SK-N-SH (cell line): ENCODE measurements at regions not wholly inside any gene's neighbourhood (a gene's known extent, or its start where the extent isn't known, plus 50 kb on each side); places are given as distances from the start of the nearest gene placed in this dataset.

Experiments used
- CHD2 ChIP-seq: fragments of 150-350 bp; IDR thresholded peaks from 2 replicates; pipeline ENCODE4 v1.6.1; 2018; ENCODE audit warnings: low read length; ENCODE audit not compliant: partially characterized antibody
- FOXM1 ChIP-seq: IDR thresholded peaks from 2 replicates; pipeline ENCODE4 v1.4.0; 2012; ENCODE audit warnings: low read depth, mild to moderate bottlenecking
- GABPA ChIP-seq: IDR thresholded peaks from 2 replicates; pipeline ENCODE4 v1.4.0; 2012; ENCODE audit warnings: low read depth, mild to moderate bottlenecking
- MXI1 ChIP-seq: IDR thresholded peaks from 2 replicates; pipeline ENCODE4 v1.6.1; 2012; ENCODE audit warnings: mild to moderate bottlenecking, low read depth, low read length, improper control_type of control experiment
- NRF1 ChIP-seq: IDR thresholded peaks from 2 replicates; pipeline ENCODE4 v1.6.1; 2012; ENCODE audit warnings: low read depth, mild to moderate bottlenecking, low read length
- PBX3 ChIP-seq: IDR thresholded peaks from 2 replicates; pipeline ENCODE4; 2012
- POLR2AphosphoS5 ChIP-seq: IDR thresholded peaks from 2 replicates; pipeline ENCODE4 v1.6.1; 2012; ENCODE audit warnings: low read depth, low read length
- RAD21 ChIP-seq: IDR thresholded peaks from 2 replicates; pipeline ENCODE4 v1.6.1; 2012; ENCODE audit warnings: mild to moderate bottlenecking, low read length
- RCOR1 ChIP-seq: fragments of 150-350 bp; IDR thresholded peaks from 2 replicates; pipeline ENCODE4 v1.6.1; 2017; ENCODE audit warnings: antibody characterized with exemption, low read length
- RXRA ChIP-seq: IDR thresholded peaks from 2 replicates; pipeline ENCODE4 v1.4.0; 2012; ENCODE audit warnings: low read depth, mild to moderate bottlenecking, borderline replicate concordance
- TF ChIP-seq, protein P1 (sequence below): IDR thresholded peaks from 2 replicates; pipeline ENCODE4 v1.6.1; 2012; ENCODE audit warnings: mild to moderate bottlenecking, low read depth, low read length, moderate library complexity
- TF ChIP-seq, protein P2 (sequence below): fragments of 200-600 bp; sonication (generic); IDR thresholded peaks from 2 replicates; pipeline ENCODE4 v1.6.1; 2017; ENCODE audit warnings: antibody characterized with exemption, mild to moderate bottlenecking, moderate library complexity
- TF ChIP-seq, protein P3 (sequence below): fragments of 150-350 bp; IDR thresholded peaks from 2 replicates; pipeline ENCODE4 v1.6.1; 2016; ENCODE audit warnings: mild to moderate bottlenecking, low read depth, low read length

- TF ChIP-seq POLR2AphosphoS5 (no peak), MXI1 (no peak), FOXM1 (no peak), GABPA (no peak), RAD21 (no peak), NRF1 (no peak), PBX3 (no peak), CHD2 (no peak), RCOR1 (no peak), RXRA (no peak)
- TF ChIP-seq, protein P1, sequence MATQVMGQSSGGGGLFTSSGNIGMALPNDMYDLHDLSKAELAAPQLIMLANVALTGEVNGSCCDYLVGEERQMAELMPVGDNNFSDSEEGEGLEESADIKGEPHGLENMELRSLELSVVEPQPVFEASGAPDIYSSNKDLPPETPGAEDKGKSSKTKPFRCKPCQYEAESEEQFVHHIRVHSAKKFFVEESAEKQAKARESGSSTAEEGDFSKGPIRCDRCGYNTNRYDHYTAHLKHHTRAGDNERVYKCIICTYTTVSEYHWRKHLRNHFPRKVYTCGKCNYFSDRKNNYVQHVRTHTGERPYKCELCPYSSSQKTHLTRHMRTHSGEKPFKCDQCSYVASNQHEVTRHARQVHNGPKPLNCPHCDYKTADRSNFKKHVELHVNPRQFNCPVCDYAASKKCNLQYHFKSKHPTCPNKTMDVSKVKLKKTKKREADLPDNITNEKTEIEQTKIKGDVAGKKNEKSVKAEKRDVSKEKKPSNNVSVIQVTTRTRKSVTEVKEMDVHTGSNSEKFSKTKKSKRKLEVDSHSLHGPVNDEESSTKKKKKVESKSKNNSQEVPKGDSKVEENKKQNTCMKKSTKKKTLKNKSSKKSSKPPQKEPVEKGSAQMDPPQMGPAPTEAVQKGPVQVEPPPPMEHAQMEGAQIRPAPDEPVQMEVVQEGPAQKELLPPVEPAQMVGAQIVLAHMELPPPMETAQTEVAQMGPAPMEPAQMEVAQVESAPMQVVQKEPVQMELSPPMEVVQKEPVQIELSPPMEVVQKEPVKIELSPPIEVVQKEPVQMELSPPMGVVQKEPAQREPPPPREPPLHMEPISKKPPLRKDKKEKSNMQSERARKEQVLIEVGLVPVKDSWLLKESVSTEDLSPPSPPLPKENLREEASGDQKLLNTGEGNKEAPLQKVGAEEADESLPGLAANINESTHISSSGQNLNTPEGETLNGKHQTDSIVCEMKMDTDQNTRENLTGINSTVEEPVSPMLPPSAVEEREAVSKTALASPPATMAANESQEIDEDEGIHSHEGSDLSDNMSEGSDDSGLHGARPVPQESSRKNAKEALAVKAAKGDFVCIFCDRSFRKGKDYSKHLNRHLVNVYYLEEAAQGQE = no peak
- TF ChIP-seq, protein P2, sequence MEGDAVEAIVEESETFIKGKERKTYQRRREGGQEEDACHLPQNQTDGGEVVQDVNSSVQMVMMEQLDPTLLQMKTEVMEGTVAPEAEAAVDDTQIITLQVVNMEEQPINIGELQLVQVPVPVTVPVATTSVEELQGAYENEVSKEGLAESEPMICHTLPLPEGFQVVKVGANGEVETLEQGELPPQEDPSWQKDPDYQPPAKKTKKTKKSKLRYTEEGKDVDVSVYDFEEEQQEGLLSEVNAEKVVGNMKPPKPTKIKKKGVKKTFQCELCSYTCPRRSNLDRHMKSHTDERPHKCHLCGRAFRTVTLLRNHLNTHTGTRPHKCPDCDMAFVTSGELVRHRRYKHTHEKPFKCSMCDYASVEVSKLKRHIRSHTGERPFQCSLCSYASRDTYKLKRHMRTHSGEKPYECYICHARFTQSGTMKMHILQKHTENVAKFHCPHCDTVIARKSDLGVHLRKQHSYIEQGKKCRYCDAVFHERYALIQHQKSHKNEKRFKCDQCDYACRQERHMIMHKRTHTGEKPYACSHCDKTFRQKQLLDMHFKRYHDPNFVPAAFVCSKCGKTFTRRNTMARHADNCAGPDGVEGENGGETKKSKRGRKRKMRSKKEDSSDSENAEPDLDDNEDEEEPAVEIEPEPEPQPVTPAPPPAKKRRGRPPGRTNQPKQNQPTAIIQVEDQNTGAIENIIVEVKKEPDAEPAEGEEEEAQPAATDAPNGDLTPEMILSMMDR = no peak
- TF ChIP-seq, protein P3, sequence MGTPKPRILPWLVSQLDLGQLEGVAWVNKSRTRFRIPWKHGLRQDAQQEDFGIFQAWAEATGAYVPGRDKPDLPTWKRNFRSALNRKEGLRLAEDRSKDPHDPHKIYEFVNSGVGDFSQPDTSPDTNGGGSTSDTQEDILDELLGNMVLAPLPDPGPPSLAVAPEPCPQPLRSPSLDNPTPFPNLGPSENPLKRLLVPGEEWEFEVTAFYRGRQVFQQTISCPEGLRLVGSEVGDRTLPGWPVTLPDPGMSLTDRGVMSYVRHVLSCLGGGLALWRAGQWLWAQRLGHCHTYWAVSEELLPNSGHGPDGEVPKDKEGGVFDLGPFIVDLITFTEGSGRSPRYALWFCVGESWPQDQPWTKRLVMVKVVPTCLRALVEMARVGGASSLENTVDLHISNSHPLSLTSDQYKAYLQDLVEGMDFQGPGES = no peak
Observed at GRCh38 chrX:35444671-35445355, 353.3 kb upstream of the MAGEB16 start.
